HG02870 (cell line): ENCODE measurements at regions not wholly inside any gene's neighbourhood (a gene's known extent, or its start where the extent isn't known, plus 50 kb on each side); places are given as distances from the start of the nearest gene placed in this dataset.

ENCODE experiments used
- ATAC-seq: cut with Tn5 transposase; IDR thresholded peaks from one replicate; pipeline ENCODE4 v1.9.1; 2021; ENCODE audit warnings: mild to moderate bottlenecking, moderate library complexity; ENCODE audit not compliant: unreplicated experiment

DNA sequence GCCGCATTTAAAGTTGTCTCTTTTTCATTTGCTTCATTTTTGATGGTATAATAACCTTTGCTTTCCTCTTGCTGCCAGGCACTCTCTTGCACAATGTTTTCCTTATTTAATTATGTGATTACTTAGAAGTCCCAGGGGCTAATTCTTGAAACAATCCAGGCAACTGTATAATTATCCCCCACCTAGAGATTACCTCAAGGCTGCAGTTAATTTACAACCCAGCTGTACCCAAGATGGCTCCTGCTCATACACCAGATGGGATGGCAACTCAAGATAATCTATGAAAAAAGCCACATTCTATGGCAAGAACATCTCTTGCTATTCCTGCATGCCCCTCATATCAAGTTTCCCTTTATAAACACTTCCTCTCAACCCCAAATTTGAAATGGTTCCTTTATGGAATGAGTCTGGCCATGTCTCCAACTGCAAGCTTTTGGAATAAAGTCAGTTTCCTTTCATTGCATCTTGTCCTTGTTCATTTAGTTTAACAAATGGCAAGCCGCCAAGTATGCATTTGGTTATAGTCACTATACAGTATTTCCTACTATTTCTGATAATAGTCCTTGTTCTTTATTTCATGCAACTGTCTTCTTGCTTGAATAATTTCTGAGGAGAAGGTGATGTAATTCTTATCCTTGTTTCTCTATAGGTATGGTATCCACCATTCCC, 1042.6 kb downstream of the PLA2G4A start:
- no peak for ATAC-seq

GRCh38 chr1:187872550-187872949, 1043.8 kb downstream of the PLA2G4A start:
- ATAC-seq = no peak

DNA sequence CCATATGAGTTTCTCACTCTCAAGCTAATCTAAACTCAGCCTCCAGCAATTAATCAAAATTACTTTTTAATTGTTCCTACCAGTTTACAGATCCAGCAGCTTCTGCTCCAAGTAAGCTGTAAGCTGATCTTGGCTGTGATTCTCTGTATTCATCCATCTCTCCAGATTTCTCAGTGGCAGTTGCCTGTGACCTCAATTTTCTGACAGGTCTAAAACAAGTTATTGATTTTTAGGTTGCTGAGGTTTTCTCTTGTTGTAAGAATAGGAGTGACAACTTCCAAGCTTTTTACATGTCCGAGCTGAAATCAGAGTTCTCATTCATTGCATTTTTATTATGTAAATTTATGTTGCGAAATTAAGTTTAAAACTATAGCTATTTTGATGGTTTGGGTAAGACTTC, 1044.4 kb downstream of the PLA2G4A start:
- no peak for ATAC-seq

DNA sequence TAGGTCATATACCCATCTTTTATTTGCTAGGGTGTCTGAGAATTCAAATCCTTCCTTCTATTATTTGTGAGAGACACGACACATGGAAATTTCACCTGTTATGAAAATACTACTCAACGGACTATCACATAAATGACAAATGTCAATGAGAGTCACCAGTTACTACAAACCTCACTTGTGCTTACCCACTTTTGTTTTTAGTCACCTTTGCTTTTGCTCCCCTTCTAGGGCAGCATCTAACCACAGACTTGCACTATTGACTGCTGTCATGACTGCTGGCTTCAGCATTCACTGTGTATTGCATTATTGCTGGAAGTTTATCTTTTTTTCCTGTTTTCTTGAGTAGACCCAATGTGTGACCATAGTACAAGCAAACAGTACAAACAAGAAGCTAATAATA, 1048.0 kb downstream of the PLA2G4A start:
- ATAC-seq = no peak

DNA sequence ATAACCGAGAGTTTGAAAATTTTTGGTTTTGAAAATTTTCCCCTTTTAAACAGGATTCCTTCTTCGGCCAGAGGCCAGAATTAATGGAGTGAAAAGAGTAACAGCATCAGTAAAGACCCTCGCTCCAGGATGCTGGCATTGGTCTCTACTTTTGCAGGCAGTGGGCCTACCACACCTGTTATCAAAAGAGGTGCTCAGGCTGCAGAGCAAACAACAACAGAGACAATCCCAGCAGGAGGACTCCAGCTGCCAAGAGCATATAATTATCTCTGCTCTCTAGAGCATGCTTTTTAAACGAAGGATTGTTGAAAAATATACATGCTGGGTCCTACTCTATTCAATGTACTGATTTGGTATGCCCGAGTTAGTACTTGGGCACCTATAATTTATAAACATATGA, 1048.5 kb downstream of the PLA2G4A start:
- no peak for ATAC-seq

GRCh38 chr1:187878883-187879282, 1050.1 kb downstream of the PLA2G4A start:
- ATAC-seq = no peak

- ATAC-seq = no peak
These were observed 1054.6 kb downstream of the PLA2G4A start for GRCh38 chr1:187883356-187883755.

DNA sequence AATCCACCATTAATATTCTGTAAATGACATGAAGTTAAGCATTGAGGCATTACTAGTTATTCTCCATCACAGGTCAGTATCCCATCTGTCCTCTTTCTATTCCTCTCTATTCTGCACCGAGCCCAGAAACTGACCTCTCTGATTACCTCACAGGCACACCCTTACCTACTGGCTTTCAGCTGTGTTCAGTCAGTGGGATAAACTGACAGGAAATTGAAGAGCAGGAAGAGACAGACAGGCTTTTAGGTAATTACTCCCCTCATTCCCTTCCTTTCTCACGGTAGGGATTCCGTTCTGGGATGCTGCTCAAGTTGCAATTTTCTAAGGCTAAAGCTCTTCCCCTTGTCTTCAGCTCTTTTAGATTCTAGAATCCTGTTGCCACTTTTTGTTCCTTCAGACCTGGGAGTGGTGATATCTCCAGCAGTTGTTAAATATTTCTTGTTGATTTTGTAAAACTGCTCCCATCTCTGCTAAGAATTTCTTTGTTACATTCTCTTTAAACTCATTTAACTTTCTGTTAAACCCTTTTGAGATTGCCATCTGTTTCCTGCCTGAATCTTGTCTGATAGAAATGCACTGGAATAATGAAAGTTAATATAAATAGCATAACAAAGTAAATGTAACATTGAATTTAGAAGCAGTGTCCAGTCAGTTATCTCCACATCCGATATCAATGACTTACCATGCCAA, 1063.4 kb downstream of the PLA2G4A start:
- no peak for ATAC-seq

- ATAC-seq = no peak
These were observed 1063.9 kb downstream of the PLA2G4A start for GRCh38 chr1:187892683-187893039.

DNA sequence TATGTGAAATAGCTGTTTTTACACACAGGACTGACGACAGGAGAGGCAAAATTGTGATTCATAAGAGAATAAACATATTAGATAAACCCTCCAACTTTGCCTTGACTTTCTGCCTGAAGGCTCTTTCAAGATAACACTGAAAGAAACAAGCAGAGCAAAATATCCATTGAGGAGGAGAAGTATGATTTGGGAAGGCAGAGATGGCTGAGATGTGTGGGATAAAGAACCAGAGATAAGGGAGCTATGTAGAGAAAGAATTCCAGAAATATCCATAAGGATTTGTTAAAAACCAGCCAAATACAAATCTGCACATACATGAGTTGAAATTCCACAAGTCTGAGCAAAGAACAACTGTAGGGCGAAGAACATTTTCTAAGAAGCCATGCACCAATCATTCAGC, 1064.7 kb downstream of the PLA2G4A start:
- no peak for ATAC-seq

DNA sequence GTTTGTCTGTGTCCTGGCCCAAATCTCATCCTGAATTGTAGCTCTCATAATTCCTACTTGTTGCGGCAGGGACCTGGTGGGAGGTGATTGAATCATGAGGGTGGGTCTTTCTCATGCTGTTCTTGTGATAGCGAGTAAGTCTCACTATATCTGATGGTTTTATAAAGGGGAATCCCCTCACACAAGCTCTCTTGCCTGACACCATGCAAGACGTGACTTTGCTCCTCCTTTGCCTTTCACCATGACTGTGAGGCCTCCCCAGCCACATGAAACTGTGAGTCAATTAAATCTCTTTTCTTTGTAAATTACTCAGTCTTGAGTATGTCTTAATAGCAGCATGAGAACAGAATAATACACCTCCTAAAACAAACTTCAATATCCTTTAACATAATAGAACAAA, 1065.6 kb downstream of the PLA2G4A start:
- no peak for ATAC-seq

- ATAC-seq = no peak
These were observed 1074.5 kb downstream of the PLA2G4A start for GRCh38 chr1:187903223-187903622.

DNA sequence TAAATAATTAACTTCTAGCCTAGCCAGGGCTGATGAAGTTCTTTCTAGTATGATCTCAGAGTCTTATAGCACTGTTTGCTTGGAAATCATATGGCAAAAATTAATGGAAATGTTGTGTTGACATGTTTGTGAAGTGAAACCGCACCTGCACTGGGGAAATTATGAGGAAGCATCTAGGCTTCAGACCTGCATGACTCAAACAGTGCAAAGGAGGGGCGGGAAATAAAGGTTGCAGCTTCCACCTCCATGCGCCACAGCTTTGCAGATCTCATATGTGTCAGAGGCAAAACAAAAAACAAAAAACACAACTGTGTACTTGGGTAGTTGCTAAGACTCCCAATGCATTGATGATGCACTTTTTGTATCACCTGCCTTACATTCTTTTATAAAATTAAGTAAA, 1080.6 kb downstream of the PLA2G4A start:
- ATAC-seq = no peak

- ATAC-seq = no peak
These were observed 1083.1 kb downstream of the PLA2G4A start for GRCh38 chr1:187911820-187912219.

DNA sequence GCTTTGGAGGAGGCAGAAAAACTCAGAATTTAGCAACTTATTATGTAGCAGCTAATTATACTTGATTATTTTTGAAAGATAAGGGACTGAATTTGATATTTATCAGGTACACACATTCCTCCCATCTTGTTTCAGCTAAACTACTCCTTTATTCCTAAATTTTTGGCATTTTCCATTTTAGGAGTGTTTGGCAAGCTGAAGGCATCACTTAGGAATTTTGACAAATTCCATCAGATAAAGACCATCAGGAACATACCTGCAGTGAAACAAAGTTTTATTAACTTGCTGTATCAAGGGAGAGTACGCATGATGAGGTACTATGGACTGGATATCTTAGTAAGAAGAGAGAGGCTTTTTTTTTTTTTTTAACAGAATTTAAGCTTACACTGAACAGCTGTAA, 1092.2 kb downstream of the PLA2G4A start:
- ATAC-seq = no peak

DNA sequence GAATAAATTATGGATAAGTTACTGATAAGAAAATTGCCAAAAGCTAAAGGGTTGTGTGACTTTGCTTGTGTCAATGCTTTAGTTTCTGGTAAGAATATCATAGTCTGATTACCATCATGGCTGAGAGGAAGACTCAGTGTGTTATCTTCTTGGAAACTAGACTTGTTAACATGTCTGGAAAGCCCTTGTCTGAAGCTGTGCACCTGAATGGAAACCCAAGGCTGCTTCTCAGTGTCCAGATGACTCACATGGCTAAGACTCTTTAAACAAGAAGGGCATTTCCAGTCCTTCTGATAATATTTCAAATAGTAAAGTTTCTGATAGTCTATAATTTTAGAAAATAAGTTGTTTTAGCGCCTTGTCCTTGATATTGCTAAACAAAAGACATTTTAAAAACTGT, 1092.7 kb downstream of the PLA2G4A start:
- no peak for ATAC-seq

- no peak for ATAC-seq
These were observed 1093.5 kb downstream of the PLA2G4A start for GRCh38 chr1:187922255-187922654.

- no peak for ATAC-seq
These were observed 1095.5 kb downstream of the PLA2G4A start for GRCh38 chr1:187924252-187924651.

GRCh38 chr1:187928288-187928687, 1099.5 kb downstream of the PLA2G4A start:
- ATAC-seq = no peak

GRCh38 chr1:187928696-187929095, 1099.9 kb downstream of the PLA2G4A start:
- ATAC-seq = no peak

DNA sequence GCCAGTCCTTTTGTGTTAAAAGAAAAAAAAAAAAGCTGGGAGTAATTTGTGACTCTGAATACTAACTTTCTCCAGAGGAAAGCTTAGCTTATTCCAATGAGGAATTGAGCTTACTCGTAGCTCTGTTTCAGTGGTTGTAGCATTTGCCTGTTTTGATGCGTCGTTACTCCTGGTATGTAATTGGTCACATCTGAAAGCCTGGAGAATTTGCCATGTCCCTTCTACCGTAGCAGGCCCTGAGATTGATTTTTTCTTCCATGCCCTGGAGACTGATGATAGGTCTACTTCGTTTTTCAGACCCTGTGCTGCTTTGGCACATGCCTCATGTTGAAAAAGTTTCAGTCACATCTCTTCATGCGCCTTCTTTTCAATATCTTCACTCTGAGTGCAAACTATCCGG, 1103.0 kb downstream of the PLA2G4A start:
- ATAC-seq = no peak

- ATAC-seq = no peak
These were observed 1105.0 kb downstream of the PLA2G4A start for GRCh38 chr1:187933562-187934419.
